H1 (cell line): ENCODE measurements at regions not wholly inside any gene's neighbourhood (a gene's known extent, or its start where the extent isn't known, plus 50 kb on each side); places are given as distances from the start of the nearest gene placed in this dataset.

Experiments
- CTCF ChIA-PET: fragments of 300-600 bp; sonication (Branson Sonifier 250); formaldehyde crosslinking; loops from one replicate; lab custom pipeline; 2021; ENCODE audit not compliant: partially characterized antibody; lab: Charles Lee
- POLR2A ChIA-PET: fragments of 300-600 bp; sonication (Branson Sonifier 250); formaldehyde crosslinking; loops from one replicate; lab custom pipeline; 2021; ENCODE audit warnings: inconsistent platforms; ENCODE audit not compliant: partially characterized antibody; lab: Charles Lee
- DNase-seq, 2 experiments: peaks; one replicate each; pipeline versions ENCODE4 v3.0.0 to v3.0.0-alpha.2; 2010 to 2022; ENCODE audit warnings: low spot score in 2 of 2, low read depth in 1 of 2, mixed read lengths in 1 of 2
- FAIRE-seq: peaks from 2 replicates; lab custom pipeline; 2011; peaks lifted over from hg19 to GRCh38; lab: Jason Lieb, UNC
- H2AFZ ChIP-seq: 2 replicates; pipeline ENCODE4 v1.8.1; 2012; ENCODE audit warnings: low read length, inconsistent platforms
- H2AK5ac ChIP-seq: 2 replicates; pipeline ENCODE4 v1.6.1; 2013; ENCODE audit warnings: low read depth, low read length
- H2BK120ac ChIP-seq: replicated peaks from 2 replicates; pipeline ENCODE3; 2013; ENCODE audit warnings: low read depth, low read length, inconsistent platforms
- H2BK12ac ChIP-seq: 2 replicates; pipeline ENCODE4 v1.6.1; 2013; ENCODE audit warnings: low read depth, low read length
- H2BK15ac ChIP-seq: 2 replicates; pipeline ENCODE4 v1.6.1; 2013; ENCODE audit warnings: low read length
- H2BK20ac ChIP-seq: 2 replicates; pipeline ENCODE4 v1.6.1; 2013; ENCODE audit warnings: low read length
- H2BK5ac ChIP-seq: 2 replicates; pipeline ENCODE4 v1.6.1; 2013; ENCODE audit warnings: low read depth, low read length
- H3K14ac ChIP-seq: 2 replicates; pipeline ENCODE4 v1.6.1; 2013; ENCODE audit warnings: inconsistent platforms; ENCODE audit not compliant: insufficient read length
- H3K18ac ChIP-seq: 2 replicates; pipeline ENCODE4 v1.6.1; 2013; ENCODE audit warnings: low read length; ENCODE audit errors: extremely low read depth
- H3K23ac ChIP-seq: 2 replicates; pipeline ENCODE4 v1.6.1; 2013; ENCODE audit warnings: inconsistent platforms; ENCODE audit not compliant: insufficient read length
- H3K23me2 ChIP-seq: 2 replicates; pipeline ENCODE4 v1.6.1; 2013; ENCODE audit warnings: low read depth, low read length
- H3K27ac ChIP-seq: 2 replicates; pipeline ENCODE4 v1.6.1; 2011; ENCODE audit warnings: low read depth, low read length, inconsistent platforms
- H3K27me3 ChIP-seq, 4 experiments: replicated peaks in 1 of 4; 1 replicate in 1 of 4; 2 replicates in 3 of 4; pipeline versions ENCODE4 v1.6.1 to v1.8.1; 2011 to 2013; ENCODE audit warnings: low read length in 3 of 4, mild to moderate bottlenecking in 3 of 4, inconsistent platforms in 2 of 4, mixed read lengths in 2 of 4, moderate library complexity in 1 of 4; ENCODE audit not compliant: control insufficient read depth in 3 of 4, insufficient read depth in 3 of 4; ENCODE audit errors: extremely low read depth in 1 of 4
- H3K36me3 ChIP-seq, 4 experiments: 2 replicates each; pipeline versions ENCODE4 v1.6.1 to v1.8.1; 2011 to 2013; ENCODE audit warnings: mild to moderate bottlenecking in 4 of 4, low read length in 3 of 4, moderate library complexity in 2 of 4, control low read depth in 1 of 4, inconsistent platforms in 1 of 4; ENCODE audit not compliant: insufficient read depth in 4 of 4, control insufficient read depth in 2 of 4
- H3K4ac ChIP-seq: replicated peaks from 2 replicates; pipeline ENCODE3; 2013; ENCODE audit warnings: low read length, low read depth, mixed read lengths, inconsistent platforms; ENCODE audit not compliant: insufficient read length
- H3K4me1 ChIP-seq, 4 experiments: replicated peaks in 1 of 4; 1 replicate in 1 of 4; 2 replicates in 3 of 4; pipeline versions ENCODE4 v1.6.1 to v1.8.1; 2011 to 2013; ENCODE audit warnings: low read length in 3 of 4, inconsistent platforms in 2 of 4, mixed read lengths in 1 of 4; ENCODE audit not compliant: insufficient read depth in 4 of 4, control insufficient read depth in 3 of 4
- H3K4me2 ChIP-seq, 2 experiments: 2 replicates each; pipeline versions ENCODE4 v1.6.1 to v1.8.1; 2011 to 2013; ENCODE audit warnings: low read depth in 2 of 2, low read length in 2 of 2, control low read depth in 1 of 2, inconsistent platforms in 1 of 2, mild to moderate bottlenecking in 1 of 2; ENCODE audit not compliant: insufficient read depth in 1 of 2
- H3K4me3 ChIP-seq, 4 experiments: fragments of 200-600, 300-600 bp in 1 of 4; sonication (generic), shearing (Covaris generic), sonication (Bioruptor Twin) in 1 of 4; 2 replicates each; pipeline versions ENCODE4 v1.5.1 to v1.8.1; 2011 to 2016; ENCODE audit warnings: low read length in 4 of 4, low read depth in 3 of 4, control low read depth in 2 of 4, inconsistent platforms in 2 of 4, mild to moderate bottlenecking in 2 of 4, mixed read lengths in 1 of 4, moderate library complexity in 1 of 4; ENCODE audit not compliant: insufficient read depth in 2 of 4; ENCODE audit errors: extremely low read depth in 1 of 4
- H3K56ac ChIP-seq: replicated peaks from 2 replicates; pipeline ENCODE3; 2013; ENCODE audit warnings: low read depth, mild to moderate bottlenecking, mixed read lengths, low read length, inconsistent platforms; ENCODE audit not compliant: insufficient read length
- H3K79me1 ChIP-seq: 2 replicates; pipeline ENCODE4 v1.6.1; 2013; ENCODE audit warnings: low read depth, low read length, control low read depth
- H3K79me2 ChIP-seq, 2 experiments: 2 replicates each; pipeline versions ENCODE4 v1.6.1 to v1.8.1; 2012 to 2013; ENCODE audit warnings: low read length in 2 of 2, mild to moderate bottlenecking in 2 of 2, inconsistent platforms in 1 of 2; ENCODE audit not compliant: insufficient read depth in 2 of 2, control insufficient read depth in 1 of 2
- H3K9ac ChIP-seq, 4 experiments: replicated peaks in 1 of 4; 1 replicate in 1 of 4; 2 replicates in 3 of 4; pipeline versions ENCODE4 v1.6.1 to v1.8.1; 2011 to 2013; ENCODE audit warnings: low read depth in 3 of 4, low read length in 3 of 4, control low read depth in 2 of 4, mild to moderate bottlenecking in 2 of 4, moderate library complexity in 2 of 4, inconsistent platforms in 1 of 4; ENCODE audit errors: extremely low read depth in 1 of 4
- H3K9me3 ChIP-seq, 2 experiments: 2 replicates each; pipeline versions ENCODE4 v1.6.1 to v1.8.1; 2012 to 2013; ENCODE audit warnings: mild to moderate bottlenecking in 2 of 2, moderate library complexity in 2 of 2, control low read depth in 1 of 2, inconsistent platforms in 1 of 2, low read depth in 1 of 2, low read length in 1 of 2, mixed read lengths in 1 of 2; ENCODE audit not compliant: insufficient read depth in 2 of 2
- H4K20me1 ChIP-seq, 2 experiments: replicated peaks in 1 of 2; 2 replicates each; pipeline versions ENCODE3 to v1.8.1; 2011 to 2013; ENCODE audit warnings: inconsistent platforms in 2 of 2, low read length in 2 of 2, mild to moderate bottlenecking in 1 of 2; ENCODE audit not compliant: insufficient read depth in 2 of 2, control insufficient read depth in 1 of 2
- H4K5ac ChIP-seq: 2 replicates; pipeline ENCODE4 v1.6.1; 2013; ENCODE audit warnings: low read length, low read depth, mixed read lengths, inconsistent platforms; ENCODE audit not compliant: insufficient read length
- H4K8ac ChIP-seq: 2 replicates; pipeline ENCODE4 v1.8.0; 2013; ENCODE audit warnings: mild to moderate bottlenecking, moderate library complexity, low read length, inconsistent platforms; ENCODE audit not compliant: insufficient read depth; ENCODE audit errors: extremely low read depth
- H4K91ac ChIP-seq: replicated peaks from 2 replicates; pipeline ENCODE3; 2013; ENCODE audit warnings: low read length, mixed read lengths, inconsistent platforms; ENCODE audit not compliant: insufficient read length
- JUND ChIP-seq: IDR thresholded peaks from 2 replicates; pipeline ENCODE4 v1.6.1; 2011; ENCODE audit warnings: mild to moderate bottlenecking, improper control_type of control experiment, low read length

- H3K9ac ChIP-seq: no peak overlapping the region
- H4K5ac ChIP-seq: no peak overlapping the region
- H4K8ac ChIP-seq: no peak overlapping the region
- no peak overlapping the region for H2AK5ac ChIP-seq
- ChIA-PET CTCF (no interaction called here), POLR2A (no interaction called here)
- no peaks in the 10 kb centered on the region for H3K27me3 ChIP-seq
- H3K27ac ChIP-seq: no peak overlapping the region
- no peak overlapping the region for H3K18ac ChIP-seq
- H2BK120ac ChIP-seq: no peak overlapping the region
- H3K4me3 ChIP-seq: no peak overlapping the region; a peak in 1 of 8 replicates
- no peaks in the 10 kb centered on the region for H3K36me3 ChIP-seq
- no peaks in the 10 kb centered on the region for H3K9me3 ChIP-seq
- H3K4me2 ChIP-seq: no peak overlapping the region
- no peak overlapping the region for H2BK15ac ChIP-seq
- no peaks in the 10 kb centered on the region; the same call in 1 of the 2 replicates for H3K23me2 ChIP-seq
- no peak overlapping the region for H2BK5ac ChIP-seq
- no peaks in the 10 kb centered on the region for H4K20me1 ChIP-seq
- no peak overlapping the region for H3K56ac ChIP-seq
- DNase-seq (no peak), FAIRE-seq (no peak)
- H2BK12ac ChIP-seq: no peak overlapping the region
- H3K79me2 ChIP-seq: no peaks in the 10 kb centered on the region
- H3K14ac ChIP-seq: no peak overlapping the region
- H3K79me1 ChIP-seq: no peaks in the 10 kb centered on the region
- H2BK20ac ChIP-seq: no peak overlapping the region
- H3K23ac ChIP-seq: no peak overlapping the region
- no peaks in the 10 kb centered on the region for H3K4me1 ChIP-seq
- no peak for TF ChIP-seq JUND
- H2AFZ ChIP-seq: no peak overlapping the region
- no peak overlapping the region for H3K4ac ChIP-seq
- H4K91ac ChIP-seq: no peak overlapping the region
These were observed 87.6 kb upstream of the PLCXD3 start for GRCh38 chr5:41598011-41598410.
